Activated naive CD4-positive, alpha-beta T cell treated with anti-CD3 and anti-CD28 coated beads for 36 hours (primary cell): ENCODE measurements at regions not wholly inside any gene's neighbourhood (a gene's known extent, or its start where the extent isn't known, plus 50 kb on each side); places are given as distances from the start of the nearest gene placed in this dataset.

Experiments used
- CTCF ChIA-PET: fragments of 350-600 bp; sonication (Branson Sonifier 250); formaldehyde crosslinking; loops from one replicate; lab custom pipeline; 2021; ENCODE audit warnings: antibody characterized with exemption; lab: Charles Lee
- DNase-seq: peaks from one replicate; pipeline ENCODE4 v3.0.0-alpha.2; 2020
- H3K27ac Mint-ChIP-seq: one replicate; pipeline ENCODE4 v1.8.0; 2021; ENCODE audit warnings: mild to moderate bottlenecking, mixed read lengths
- H3K27me3 Mint-ChIP-seq: one replicate; pipeline ENCODE4 v1.8.0; 2021; ENCODE audit warnings: low read depth, mixed read lengths
- H3K36me3 Mint-ChIP-seq: one replicate; pipeline ENCODE4 v1.8.0; 2021; ENCODE audit warnings: low read depth, mixed read lengths
- H3K4me1 Mint-ChIP-seq: one replicate; pipeline ENCODE4 v1.8.0; 2021; ENCODE audit warnings: low read depth, mixed read lengths
- H3K4me3 Mint-ChIP-seq: one replicate; pipeline ENCODE4 v1.8.0; 2021; ENCODE audit warnings: mild to moderate bottlenecking, moderate library complexity, mixed read lengths
- H3K9me3 Mint-ChIP-seq: one replicate; pipeline ENCODE4 v1.8.0; 2021; ENCODE audit warnings: mixed read lengths
- intact Hi-C: fragments of 100-400 bp; cut with micrococcal nuclease; formaldehyde crosslinking; loops from one replicate; pipeline ENCODE4 v1.15.1; 2023

- Mint-ChIP-seq H3K4me1 (peaks cover 80% of the 10 kb centered on the region), H3K27me3 (no peaks in the 10 kb centered on the region), H3K36me3 (no peaks in the 10 kb centered on the region), H3K27ac (peak overlapping the region; percentile 82), H3K9me3 (no peaks in the 10 kb centered on the region), H3K4me3 (no peak overlapping the region)
- intact Hi-C loops = loop anchor here (1.0 to 10.0 kb wide), 13 partner anchors 24 to 1943 kb away; partner anchors contain the start of gene TMEM245
- CTCF ChIA-PET = interaction anchor here (0.7 to 1.0 kb wide), 5 partner anchors 71 to 174 kb away, joined by 3 to 4 read pairs (median 3); no protein-coding TSS in a partner anchor
- peak; percentile 90 for DNase-seq
These were observed 194.3 kb downstream of the PALM2AKAP2 start for GRCh38 chr9:109974143-109974917.

GRCh38 chr9:109974918-109975276 lies 194.9 kb downstream of the PALM2AKAP2 start:
- peaks cover 74% of the 10 kb centered on the region for H3K4me1 Mint-ChIP-seq
- H3K27ac Mint-ChIP-seq = peak overlapping the region; percentile 82
- CTCF ChIA-PET = interaction anchor here (0.7 to 1.0 kb wide), 4 partner anchors 71 to 88 kb away, joined by 3 to 4 read pairs (median 3); no protein-coding TSS in a partner anchor
- no peaks in the 10 kb centered on the region for H3K27me3 Mint-ChIP-seq
- no peaks in the 10 kb centered on the region for H3K9me3 Mint-ChIP-seq
- no peaks in the 10 kb centered on the region for H3K36me3 Mint-ChIP-seq
- no peak for DNase-seq
- no peak overlapping the region for H3K4me3 Mint-ChIP-seq
- intact Hi-C loops = loop anchor here (1.0 to 10.0 kb wide), 13 partner anchors 25 to 1942 kb away; partner anchors contain the start of gene TMEM245

- no peaks in the 10 kb centered on the region for H3K36me3 Mint-ChIP-seq
- H3K27me3 Mint-ChIP-seq = no peaks in the 10 kb centered on the region
- intact Hi-C loops = loop anchor here (2.0 to 10.0 kb wide), 2 partner anchors 561 to 857 kb away; partner anchors contain the start of gene TMEM245
- peak overlapping the region; percentile 82 for H3K27ac Mint-ChIP-seq
- H3K9me3 Mint-ChIP-seq = no peaks in the 10 kb centered on the region
- DNase-seq = peak; percentile 35
- no peak overlapping the region for H3K4me3 Mint-ChIP-seq
- CTCF ChIA-PET = interaction anchor here (0.6 to 1.7 kb wide), 4 partner anchors 11 to 505 kb away, joined by 3 to 7 read pairs (median 4); no protein-coding TSS in a partner anchor
- peaks cover 70% of the 10 kb centered on the region for H3K4me1 Mint-ChIP-seq
These were observed 195.7 kb downstream of the PALM2AKAP2 start for GRCh38 chr9:109975574-109976295.

- CTCF ChIA-PET = interaction anchor here (0.6 to 1.7 kb wide), 3 partner anchors 12 to 506 kb away, joined by 3 to 7 read pairs (median 3); no protein-coding TSS in a partner anchor
- DNase-seq = no peak
- intact Hi-C loops = loop anchor here (10.0 kb wide), 1 partner anchor 562 kb away; no protein-coding TSS in a partner anchor
- Mint-ChIP-seq H3K4me3 (no peak overlapping the region), H3K9me3 (no peaks in the 10 kb centered on the region), H3K4me1 (peaks cover 70% of the 10 kb centered on the region), H3K27me3 (no peaks in the 10 kb centered on the region), H3K27ac (peak overlapping the region; percentile 28), H3K36me3 (no peaks in the 10 kb centered on the region)
These were observed 196.3 kb downstream of the PALM2AKAP2 start for GRCh38 chr9:109976303-109976702.

DNA sequence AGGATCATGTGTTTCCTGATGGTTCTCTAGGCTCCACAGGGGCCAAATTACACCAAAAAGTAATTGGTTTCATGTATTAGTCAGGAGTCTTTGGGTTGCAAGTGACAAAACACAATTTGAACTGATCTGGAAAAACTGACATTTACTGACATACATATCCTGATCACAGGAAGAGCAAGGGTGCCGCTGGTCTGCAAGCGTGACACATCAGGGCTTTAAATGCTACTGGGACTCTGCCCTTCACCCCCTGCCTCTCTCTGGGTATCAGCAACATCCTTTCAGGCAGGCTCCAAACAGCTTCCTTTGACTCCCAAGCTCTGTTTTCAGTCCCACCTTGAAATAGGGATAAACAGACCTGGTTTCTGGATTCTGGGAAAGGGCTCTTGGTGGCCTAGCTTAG lies 197.5 kb downstream of the PALM2AKAP2 start:
- no peaks in the 10 kb centered on the region for H3K36me3 Mint-ChIP-seq
- H3K27me3 Mint-ChIP-seq = no peaks in the 10 kb centered on the region
- no peak overlapping the region for H3K4me3 Mint-ChIP-seq
- peaks cover 60% of the 10 kb centered on the region for H3K4me1 Mint-ChIP-seq
- intact Hi-C loops = loop anchor here (1.0 to 10.0 kb wide), 2 partner anchors 9 to 563 kb away; no protein-coding TSS in a partner anchor
- H3K9me3 Mint-ChIP-seq = no peaks in the 10 kb centered on the region
- CTCF ChIA-PET = interaction anchor here (0.6 to 1.7 kb wide), 3 partner anchors 13 to 162 kb away, joined by 3 to 5 read pairs (median 3); no protein-coding TSS in a partner anchor
- no peak overlapping the region for H3K27ac Mint-ChIP-seq
- DNase-seq = peak; percentile 64

GRCh38 chr9:109981091-109981490 lies 201.1 kb downstream of the PALM2AKAP2 start:
- no peaks in the 10 kb centered on the region for H3K27me3 Mint-ChIP-seq
- H3K4me3 Mint-ChIP-seq = no peak overlapping the region
- intact Hi-C loops = no loop called here
- H3K4me1 Mint-ChIP-seq = peaks cover 26% of the 10 kb centered on the region
- CTCF ChIA-PET = interaction anchor here (0.6 kb wide), 1 partner anchor 8 kb away, joined by 3 read pairs; no protein-coding TSS in a partner anchor
- no peaks in the 10 kb centered on the region for H3K36me3 Mint-ChIP-seq
- no peak overlapping the region for H3K27ac Mint-ChIP-seq
- H3K9me3 Mint-ChIP-seq = no peaks in the 10 kb centered on the region
- no peak for DNase-seq

DNA sequence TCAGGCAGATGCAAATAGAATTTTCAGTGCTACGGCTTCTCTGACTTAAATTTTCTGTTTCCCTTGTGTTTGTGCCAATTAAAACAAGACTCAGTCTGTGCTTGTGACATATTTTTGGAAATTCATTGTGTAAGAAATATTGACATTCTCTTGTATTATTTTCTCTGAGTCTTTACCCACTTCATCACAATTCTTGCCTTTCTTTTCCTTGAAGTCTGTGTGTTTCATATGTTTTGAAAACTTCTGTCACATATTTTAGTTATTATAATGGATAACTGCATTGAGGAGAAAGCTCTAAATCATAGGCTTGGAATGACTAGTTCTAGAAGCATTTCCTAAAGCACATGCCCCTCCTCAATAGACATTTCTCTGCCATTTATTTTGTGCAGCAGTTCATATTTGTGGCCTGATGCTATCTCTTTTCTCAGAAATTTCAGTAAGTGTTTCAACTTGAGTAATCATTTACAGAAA lies 206.6 kb downstream of the PALM2AKAP2 start:
- Mint-ChIP-seq H3K36me3 (peaks cover 2% of the 10 kb centered on the region), H3K27ac (no peak overlapping the region), H3K4me3 (no peak overlapping the region), H3K27me3 (no peaks in the 10 kb centered on the region), H3K4me1 (no peaks in the 10 kb centered on the region), H3K9me3 (peaks cover 16% of the 10 kb centered on the region)
- DNase-seq = no peak
- CTCF ChIA-PET = no interaction called here
- intact Hi-C loops = no loop called here

GRCh38 chr9:109989296-109989695 lies 209.3 kb downstream of the PALM2AKAP2 start:
- Mint-ChIP-seq H3K27me3 (no peaks in the 10 kb centered on the region), H3K36me3 (peaks cover 2% of the 10 kb centered on the region), H3K9me3 (peaks cover 16% of the 10 kb centered on the region), H3K4me1 (no peaks in the 10 kb centered on the region), H3K4me3 (no peak overlapping the region), H3K27ac (no peak overlapping the region)
- intact Hi-C loops = no loop called here
- CTCF ChIA-PET = interaction anchor here (0.7 to 1.0 kb wide), 2 partner anchors 8 to 171 kb away, joined by 3 to 5 read pairs; no protein-coding TSS in a partner anchor
- no peak for DNase-seq

GRCh38 chr9:109990541-109990940 lies 210.5 kb downstream of the PALM2AKAP2 start:
- no peak overlapping the region for H3K4me3 Mint-ChIP-seq
- intact Hi-C loops = no loop called here
- peaks cover 2% of the 10 kb centered on the region for H3K36me3 Mint-ChIP-seq
- CTCF ChIA-PET = interaction anchor here (0.6 kb wide), 2 partner anchors 43 to 194 kb away, joined by 3 to 5 read pairs; no protein-coding TSS in a partner anchor
- H3K4me1 Mint-ChIP-seq = no peaks in the 10 kb centered on the region
- no peak for DNase-seq
- no peak overlapping the region for H3K27ac Mint-ChIP-seq
- H3K27me3 Mint-ChIP-seq = no peaks in the 10 kb centered on the region
- peaks cover 20% of the 10 kb centered on the region for H3K9me3 Mint-ChIP-seq

DNA sequence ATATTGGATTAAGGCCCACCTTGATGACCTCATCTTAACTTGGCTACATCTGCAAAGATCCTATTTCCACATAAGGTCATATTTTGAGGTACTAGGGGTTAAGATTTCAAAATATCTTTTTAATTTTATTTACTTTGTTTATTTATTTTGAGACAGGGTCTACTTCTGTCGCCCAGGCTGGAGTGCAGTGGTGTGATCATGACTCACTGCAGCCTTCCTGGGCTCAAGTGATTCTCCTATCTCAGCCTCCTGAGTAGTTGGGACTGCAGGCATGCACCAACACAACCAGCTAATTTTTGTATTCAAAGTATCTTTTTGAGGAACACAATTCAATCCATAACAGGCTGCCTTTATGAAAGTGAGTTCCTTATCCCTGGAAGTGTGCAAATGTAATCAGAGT lies 212.3 kb downstream of the PALM2AKAP2 start:
- CTCF ChIA-PET = no interaction called here
- intact Hi-C loops = no loop called here
- H3K4me3 Mint-ChIP-seq = no peak overlapping the region
- H3K27ac Mint-ChIP-seq = no peak overlapping the region
- H3K36me3 Mint-ChIP-seq = peaks cover 2% of the 10 kb centered on the region
- DNase-seq = no peak
- H3K27me3 Mint-ChIP-seq = no peaks in the 10 kb centered on the region
- no peaks in the 10 kb centered on the region for H3K4me1 Mint-ChIP-seq
- peaks cover 22% of the 10 kb centered on the region for H3K9me3 Mint-ChIP-seq

DNA sequence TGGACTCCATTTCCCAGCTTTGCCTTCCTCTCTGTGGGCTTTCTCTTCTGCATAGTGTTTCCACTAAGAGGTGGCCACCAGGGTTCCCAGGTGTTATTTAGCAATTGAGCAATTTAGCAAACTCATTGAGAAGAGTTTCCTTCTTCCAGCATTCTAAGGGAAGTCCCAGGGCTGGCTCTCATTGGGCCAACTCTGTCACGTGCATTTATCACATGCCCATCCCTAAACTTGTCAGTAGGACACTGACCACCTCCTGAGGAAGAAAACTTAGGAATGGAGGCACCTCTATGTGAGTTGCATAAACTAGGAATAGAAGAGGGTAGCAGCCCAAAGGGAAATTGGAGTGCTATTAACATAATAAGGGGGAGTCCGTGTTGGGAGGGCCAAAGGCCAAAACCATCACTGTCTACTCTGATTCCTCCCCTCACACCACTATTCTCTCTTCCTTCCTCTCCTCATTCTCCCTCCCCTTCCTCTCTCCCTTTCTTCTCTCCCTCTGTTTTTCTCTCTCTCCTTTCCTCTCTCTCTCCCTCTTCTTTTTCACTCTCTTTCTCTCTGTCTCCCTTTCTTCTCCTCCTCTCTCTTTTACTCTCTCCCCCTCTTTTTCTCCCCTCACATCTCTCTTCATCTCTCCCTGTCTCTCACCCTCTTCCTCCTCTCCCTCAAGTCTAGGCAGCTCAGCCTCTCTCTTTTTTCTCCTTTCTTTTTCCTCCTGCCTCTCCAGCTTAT lies 213.4 kb downstream of the PALM2AKAP2 start:
- no peak overlapping the region for H3K27ac Mint-ChIP-seq
- no peaks in the 10 kb centered on the region for H3K36me3 Mint-ChIP-seq
- no peak overlapping the region for H3K4me3 Mint-ChIP-seq
- DNase-seq = no peak
- H3K9me3 Mint-ChIP-seq = peaks cover 15% of the 10 kb centered on the region
- no peaks in the 10 kb centered on the region for H3K4me1 Mint-ChIP-seq
- H3K27me3 Mint-ChIP-seq = no peaks in the 10 kb centered on the region
- intact Hi-C loops = no loop called here
- CTCF ChIA-PET = no interaction called here
